HG02981 (cell line): ENCODE measurements at regions not wholly inside any gene's neighbourhood (a gene's known extent, or its start where the extent isn't known, plus 50 kb on each side); places are given as distances from the start of the nearest gene placed in this dataset.
"Not testable (repeated sequence)": the region's sequence is repeated elsewhere in the genome, so short reads cannot be mapped to it uniquely, and the experiment has no call there.

Experiments used
- ATAC-seq: cut with Tn5 transposase; IDR thresholded peaks from one replicate; pipeline ENCODE4 v1.9.1; 2021; ENCODE audit warnings: mild to moderate bottlenecking, moderate library complexity; ENCODE audit not compliant: unreplicated experiment

DNA sequence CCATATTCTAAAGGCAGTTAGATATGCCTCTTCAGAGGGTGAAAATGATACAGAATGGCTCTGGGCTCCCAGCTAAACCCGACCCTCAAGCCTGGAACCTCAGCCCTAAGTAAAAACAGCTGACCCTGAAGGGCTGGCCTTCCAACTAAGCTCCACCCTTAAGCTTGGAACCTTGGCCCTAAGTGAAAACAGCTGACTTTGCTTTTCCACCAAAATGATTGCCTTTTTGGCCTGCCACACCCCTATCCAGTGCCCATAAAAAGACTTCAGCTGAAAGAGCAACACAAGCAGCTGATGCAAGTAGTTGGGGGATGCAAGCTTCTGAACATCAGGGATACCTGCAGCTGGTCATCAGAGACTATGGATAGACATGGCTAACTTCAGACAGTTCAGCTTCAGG lies 647.4 kb upstream of the SGCD start:
- ATAC-seq = no peak

DNA sequence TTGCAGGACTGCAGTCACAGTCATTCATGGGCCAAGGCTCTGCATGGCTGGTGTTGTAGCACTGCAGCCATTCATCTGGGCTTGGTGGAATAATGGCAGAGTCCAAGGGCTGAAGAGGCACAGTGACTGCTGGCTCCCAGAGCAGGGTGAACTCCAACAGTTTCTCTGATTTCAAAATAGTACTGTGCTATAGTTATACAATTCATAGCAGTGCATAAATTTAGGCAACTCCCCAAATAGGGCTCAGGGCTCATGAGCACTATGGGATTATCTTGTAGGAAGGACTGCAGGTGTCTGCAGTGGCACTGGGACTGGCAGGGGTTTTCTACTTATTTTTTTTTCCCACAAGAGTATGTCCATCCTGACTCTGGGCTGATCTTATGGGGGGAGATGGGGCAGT lies 642.5 kb upstream of the SGCD start:
- no peak for ATAC-seq

DNA sequence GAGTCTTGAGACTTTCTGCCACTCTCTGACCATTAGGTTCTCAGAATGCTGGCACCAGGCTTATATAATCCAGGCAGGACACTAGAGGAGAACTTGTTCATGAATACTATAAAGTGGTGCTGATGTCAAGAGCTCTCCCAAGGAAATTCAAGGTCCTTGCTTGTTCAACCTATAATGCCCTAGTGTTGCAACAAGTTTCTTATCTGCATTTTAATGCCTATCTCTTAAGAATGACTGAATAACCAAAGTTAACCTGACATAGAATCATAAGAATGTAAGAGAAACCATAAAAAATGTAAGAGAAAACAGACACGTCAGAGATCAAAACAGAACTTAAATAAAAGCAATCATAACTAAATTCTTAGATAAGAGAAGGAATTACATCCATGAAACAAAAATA lies 640.8 kb upstream of the SGCD start:
- ATAC-seq = no peak

DNA sequence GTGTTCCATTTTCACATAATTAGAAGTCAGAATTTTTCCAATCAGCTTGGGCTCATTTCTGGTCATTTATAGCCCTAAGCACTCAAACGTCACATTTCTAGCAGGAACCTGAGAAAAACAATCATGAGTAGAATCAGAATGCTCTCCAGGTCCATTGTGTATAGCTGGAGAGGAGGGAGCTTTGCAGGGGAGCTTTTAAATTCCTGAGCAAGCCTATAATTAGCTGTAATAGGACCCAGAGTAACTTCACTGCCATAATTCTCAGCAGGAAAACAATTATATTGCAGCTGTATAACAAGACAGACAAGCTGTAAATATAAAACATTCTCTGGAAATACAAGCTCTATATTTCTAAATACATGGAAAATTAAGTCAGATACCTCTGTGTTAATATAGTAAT lies 637.6 kb upstream of the SGCD start:
- ATAC-seq = no peak

DNA sequence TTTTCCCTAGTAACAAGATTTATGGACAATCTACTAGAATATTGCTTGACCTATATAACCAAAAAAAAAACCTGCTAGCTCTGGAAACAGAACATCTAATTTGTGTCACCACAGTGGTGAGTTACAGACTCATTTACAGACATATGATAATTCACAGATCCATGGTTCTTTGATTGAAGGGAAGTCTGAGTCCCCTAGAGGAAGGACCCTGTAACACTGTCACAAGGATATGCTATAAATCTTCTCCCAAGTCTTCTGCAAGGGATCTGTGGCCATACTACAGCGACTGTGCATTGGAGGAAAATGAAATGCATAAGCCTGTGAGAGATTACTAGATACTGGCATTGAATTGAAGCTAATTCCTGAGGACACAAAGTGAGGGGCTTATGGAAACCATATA lies 630.6 kb upstream of the SGCD start:
- no peak for ATAC-seq

DNA sequence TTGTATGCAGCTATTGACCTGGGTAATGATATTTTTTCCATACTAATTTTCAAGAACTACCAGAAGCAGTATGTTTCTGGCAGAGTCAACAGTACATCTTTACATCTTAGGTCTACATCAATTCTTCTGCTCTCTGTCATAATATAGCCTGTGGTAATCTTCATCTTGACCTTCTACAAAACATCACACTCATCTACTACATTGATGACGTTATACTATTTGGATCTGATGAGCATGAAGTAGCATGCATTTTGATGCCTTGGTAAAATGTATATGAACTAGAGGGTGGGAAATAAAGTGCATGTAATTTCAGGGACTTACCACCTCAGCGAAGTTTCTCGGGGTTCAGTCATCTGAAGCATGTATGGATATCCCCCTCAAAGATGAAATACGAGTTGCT lies 629.7 kb upstream of the SGCD start:
- ATAC-seq = no peak

DNA sequence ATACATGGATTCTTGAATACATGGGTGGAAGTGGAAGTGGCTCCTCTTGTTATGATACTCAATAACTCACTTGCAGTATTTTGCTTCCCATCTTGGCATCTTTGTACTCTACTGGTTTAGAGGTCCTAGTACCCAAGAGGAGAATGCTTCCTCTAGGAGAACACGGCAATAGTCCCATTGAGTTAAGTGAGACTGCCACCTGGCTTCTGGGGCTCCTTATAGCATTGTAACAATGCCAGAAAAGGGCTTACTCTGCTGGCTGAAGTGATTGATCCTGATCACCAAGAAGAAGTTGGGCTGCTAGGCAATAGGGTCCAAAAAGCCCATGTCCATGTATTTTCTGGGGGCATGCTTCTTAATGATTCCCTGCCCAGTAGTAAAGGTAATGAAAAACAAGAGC lies 627.6 kb upstream of the SGCD start:
- no peak for ATAC-seq

DNA sequence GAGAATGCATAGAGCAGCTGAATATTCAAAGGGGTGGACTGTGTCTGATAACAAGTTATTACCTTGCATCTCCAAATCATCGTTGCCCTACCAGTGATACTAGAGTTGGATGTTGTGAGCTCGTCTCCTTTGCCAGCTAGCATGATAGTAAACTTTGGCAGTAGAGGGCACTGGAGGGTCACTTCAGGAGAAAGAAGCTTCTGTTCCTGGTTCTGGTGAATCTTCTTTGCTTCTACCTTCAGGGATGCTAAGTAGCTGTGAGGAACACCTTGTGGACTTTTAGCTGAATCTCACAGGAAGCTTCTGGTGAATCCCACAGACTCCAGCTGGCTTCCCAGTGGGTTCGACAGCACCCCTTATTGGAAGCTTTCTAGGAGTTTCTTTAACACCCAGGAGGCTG lies 626.6 kb upstream of the SGCD start:
- ATAC-seq = no peak

DNA sequence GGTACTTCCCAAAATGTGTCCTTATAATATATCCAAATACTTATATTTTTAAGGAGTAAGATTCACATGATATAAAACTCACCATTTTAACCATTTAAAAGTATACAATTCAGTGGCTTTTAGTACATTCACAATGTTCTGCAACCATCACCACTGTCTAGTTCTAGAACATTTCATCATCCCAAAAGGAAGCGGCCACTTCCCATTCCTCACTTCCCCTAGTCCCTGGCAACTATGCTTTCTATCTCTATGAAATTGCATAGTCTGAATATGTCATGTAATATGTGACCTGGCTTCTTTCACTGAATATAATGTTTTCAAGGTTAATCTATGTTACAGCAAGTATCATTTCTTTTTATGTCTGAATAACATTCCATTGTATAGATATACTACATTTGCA lies 615.1 kb upstream of the SGCD start:
- no peak for ATAC-seq

DNA sequence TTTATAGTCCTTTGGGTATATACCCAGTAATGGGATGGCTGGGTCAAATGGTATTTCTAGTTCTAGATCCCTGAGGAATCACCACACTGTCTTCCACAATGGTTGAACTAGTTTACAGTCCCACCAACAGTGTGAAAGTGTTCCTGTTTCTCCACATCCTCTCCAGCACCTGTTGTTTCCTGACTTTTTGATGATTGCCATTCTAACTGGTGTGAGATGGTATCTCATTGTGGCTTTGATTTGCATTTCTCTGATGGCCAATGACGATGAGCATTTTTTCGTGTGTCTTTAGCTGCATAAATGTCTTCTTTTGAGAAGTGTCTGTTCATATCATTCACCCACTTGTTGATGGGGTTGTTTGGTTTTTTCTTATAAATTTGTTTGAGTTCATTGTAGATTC lies 612.5 kb upstream of the SGCD start:
- ATAC-seq = not testable (repeated sequence)

DNA sequence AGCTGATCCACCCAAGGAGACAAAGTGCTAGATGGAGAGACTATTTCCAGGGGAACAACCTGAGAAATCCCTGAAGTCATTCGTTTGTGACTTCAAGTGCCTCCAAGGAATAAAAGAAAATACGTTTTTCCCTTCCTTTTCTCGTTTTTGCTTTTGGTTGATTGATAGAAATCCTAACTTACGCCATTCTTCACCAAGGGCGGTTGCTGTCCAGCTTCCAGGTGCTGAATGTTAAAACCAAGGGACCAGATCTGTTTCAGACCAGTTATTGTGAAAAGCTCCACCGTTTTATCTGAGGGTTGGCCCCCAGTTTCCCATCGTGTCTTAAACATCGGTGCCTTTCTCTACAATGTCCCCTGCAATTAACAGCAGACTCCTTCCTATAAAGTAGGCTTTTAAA lies 600.7 kb upstream of the SGCD start:
- no peak for ATAC-seq

DNA sequence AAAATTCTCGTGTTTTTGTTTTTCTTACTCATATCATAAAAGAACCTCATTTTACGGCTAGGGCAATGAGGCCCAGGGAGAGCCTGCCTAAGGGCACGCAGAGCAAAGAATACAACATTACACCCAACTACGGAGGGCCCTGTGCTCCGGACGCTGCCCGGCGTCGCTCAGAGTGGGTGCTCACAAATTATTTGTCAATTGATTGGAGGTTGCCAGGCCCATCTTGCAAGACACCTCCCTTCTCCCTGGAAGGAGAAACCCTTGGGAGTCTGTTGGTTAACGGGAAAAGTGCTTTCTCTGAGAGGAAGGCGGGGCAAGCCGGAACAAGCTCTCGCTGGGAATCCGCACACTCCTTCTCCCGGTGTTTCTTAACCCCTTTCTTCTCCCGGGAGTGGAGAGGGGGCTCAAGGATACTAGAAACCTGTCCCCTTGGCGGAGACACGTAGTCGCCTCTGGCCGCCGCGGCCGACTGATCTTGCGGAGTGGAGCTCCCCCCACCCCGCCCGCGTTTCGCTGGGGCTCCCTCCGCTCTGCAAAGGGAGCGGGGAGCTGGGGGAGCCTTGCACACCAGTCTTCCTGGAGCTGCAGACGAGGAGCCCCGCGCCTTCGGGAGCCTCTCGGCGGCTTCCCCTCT lies 599.3 kb upstream of the SGCD start:
- ATAC-seq = no peak

DNA sequence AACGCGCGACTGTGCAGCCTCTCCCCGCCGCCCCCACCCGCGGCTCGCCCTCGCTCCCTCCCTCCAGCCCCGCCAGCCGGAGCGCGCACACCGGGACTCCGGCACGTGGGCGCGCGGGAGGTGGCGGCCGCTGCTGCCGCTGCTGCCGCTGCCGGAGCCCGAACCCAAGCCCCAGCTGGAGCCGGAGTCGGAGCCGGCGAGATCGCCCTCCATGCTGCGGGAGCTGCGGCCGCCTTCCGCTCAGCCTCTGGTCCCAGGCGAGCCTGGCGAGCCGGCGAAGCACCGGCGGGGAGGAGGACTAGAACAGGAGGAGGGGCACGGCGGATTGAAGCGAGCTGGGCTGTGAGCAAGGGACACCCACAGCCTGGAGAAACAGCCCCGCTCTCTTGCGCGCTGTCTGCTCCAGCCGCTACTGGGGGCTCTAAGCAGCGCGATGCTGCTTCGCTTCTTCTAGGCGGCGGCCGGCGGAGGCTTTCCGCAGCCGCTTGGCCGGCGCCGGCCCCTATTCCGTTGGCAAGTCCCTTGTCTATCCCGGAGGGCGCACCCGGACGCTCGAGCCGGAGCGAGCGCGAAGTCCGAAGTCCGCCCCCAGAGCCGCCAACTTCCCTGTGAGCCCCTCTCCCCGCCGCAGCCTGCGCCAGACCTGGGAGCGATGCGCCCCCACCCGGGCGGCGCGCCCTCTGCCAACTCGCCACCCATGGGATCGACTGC lies 598.7 kb upstream of the SGCD start:
- no peak for ATAC-seq

DNA sequence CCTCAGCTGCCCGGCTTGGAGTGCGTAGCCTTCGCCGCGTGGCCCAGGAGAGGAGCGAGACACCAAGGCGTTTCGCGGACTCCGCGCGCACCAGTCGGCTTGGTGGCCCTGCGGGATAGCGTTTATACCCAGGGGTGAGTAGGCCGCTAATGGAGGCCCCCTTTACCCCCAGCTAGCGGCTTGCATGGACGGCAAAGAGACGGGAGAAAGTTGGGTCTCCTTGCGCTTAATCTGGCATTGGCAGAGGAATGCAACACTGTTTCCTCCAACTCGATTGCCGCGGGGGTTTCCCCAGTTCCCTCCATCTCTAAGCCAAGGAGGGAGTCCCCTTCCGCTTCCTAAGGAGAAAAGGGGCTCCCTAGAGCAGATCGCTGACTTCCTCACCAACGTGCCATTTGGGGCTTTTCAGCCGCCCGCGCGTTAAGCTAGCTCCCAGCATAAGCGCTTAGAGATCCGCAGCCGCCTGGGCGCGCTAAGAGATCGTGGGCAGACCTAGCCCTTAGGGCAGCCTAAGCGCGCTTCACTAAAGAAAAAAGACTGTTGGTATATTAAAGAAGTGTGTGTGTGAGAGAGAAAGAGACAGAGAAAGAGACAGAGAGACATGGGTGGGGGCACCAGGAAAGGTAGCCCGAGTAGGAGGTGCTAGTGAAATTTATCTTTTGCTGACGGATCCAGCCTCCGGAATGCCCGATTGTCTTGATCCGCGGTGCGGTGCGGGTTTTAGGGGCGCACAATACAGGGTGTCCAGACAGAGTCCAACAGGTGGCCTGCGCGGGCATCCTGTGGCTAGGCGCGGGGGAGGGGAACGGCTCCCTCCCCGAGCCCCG lies 597.9 kb upstream of the SGCD start:
- ATAC-seq = no peak

DNA sequence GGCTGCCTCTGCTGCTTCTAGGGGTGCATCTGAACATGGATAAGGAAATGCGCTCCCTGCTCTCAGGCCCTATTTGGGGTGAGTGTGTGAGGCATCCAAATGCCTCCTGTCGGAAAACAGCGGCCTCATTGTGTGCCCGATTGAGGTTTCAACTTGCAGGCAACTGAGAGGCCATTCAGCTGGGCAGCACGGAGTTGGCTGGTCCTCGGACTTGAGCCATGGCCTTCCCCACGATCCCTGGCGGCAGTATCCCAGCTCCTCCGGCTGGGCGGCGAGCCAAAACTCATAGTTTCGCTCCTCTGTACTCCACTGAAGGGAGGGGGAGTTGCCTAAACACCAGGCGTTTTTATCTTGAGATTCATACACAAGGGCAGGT lies 597.3 kb upstream of the SGCD start:
- ATAC-seq = no peak

DNA sequence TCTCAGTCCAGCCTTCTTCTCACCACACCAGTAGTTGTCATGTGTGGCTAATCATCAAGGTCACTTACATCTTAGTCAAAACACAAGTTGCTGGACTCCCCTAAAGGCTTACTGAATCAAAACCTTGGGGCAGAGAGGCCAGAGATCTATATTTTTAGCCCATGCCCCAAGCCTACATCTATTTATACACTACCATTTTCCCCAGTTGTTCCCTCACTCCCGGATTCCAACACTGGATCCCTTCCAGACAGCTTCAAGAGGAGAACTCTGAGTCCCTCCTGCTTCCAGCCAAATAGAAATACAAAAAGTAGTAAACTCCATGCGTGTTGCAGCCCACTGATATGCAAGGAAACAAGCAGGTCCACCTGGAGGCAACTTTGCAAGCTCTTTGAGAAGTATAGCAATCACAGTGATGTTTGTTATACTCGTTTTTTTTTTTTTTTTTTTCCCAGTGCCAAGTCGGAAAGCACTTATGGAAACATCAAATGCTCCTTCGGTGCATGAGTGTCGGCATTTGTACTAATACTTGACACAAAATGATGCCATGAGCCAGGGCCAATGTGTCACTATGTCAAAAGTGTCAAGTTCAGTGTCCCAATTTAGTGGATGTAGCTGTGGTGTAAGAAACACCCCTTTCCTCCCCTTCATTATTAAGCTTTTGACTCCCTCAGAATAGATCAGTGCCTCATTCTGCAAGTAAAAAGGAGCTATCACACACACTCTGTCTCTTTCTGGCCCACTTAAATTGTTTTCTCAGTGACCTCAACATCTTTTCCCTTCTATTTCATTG lies 594.2 kb upstream of the SGCD start:
- no peak for ATAC-seq

DNA sequence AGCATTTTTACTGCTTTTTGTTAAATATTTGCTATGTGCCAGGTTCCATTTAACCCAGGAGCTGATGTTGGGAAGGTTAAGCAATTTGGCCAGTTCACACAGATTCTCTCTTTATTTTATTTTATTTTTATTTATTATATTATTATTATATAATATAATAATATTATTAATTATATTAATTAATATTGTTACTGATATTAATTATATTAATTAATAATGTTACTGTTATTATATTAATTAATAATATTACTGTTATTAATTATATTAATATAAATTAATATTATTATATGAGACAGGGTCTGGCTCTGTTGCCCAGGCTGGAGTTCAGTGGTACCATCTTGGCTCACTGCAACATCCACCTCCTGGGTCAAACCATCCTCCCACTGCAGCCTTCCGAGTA lies 593.0 kb upstream of the SGCD start:
- ATAC-seq = no peak

DNA sequence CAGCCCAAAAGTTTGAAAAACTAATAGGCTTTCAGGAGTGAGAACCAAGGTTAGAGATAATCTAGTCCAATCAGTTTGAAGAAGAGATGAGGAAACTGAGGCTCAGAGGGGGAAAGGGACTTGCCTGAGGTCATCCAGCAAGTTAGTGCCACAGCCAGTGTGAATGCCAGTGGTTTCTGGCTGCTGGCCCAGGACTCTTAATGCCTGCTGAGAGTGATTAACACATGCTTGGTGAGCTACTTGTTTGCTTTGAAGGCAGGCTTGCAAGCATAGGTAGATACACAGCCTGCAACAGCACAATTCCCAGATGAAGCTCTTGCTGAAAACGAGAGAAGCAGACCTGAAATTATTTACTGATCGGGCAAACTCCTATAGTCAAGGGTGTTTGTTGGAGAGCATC lies 591.6 kb upstream of the SGCD start:
- ATAC-seq = no peak

DNA sequence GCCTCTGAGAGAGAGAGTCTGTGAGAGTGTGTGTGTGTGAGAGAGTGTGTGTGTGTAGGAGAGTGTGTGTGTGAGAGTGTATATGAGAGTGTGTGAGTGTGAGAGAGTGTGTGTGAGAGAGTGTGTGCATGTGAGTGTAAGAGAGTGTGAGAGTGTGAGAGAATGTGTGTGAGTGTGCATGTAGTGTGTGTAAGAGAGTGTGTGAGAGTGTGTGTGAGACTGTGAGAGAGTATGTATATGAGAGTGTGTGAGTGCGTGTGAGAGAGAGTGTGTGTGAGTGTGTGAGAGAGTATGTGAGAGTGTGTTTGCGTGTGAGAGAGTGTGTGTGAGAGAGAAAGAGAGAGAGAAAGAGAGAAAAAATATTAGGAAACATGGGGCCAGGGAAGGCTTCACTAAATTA lies 588.3 kb upstream of the SGCD start:
- ATAC-seq = no peak

DNA sequence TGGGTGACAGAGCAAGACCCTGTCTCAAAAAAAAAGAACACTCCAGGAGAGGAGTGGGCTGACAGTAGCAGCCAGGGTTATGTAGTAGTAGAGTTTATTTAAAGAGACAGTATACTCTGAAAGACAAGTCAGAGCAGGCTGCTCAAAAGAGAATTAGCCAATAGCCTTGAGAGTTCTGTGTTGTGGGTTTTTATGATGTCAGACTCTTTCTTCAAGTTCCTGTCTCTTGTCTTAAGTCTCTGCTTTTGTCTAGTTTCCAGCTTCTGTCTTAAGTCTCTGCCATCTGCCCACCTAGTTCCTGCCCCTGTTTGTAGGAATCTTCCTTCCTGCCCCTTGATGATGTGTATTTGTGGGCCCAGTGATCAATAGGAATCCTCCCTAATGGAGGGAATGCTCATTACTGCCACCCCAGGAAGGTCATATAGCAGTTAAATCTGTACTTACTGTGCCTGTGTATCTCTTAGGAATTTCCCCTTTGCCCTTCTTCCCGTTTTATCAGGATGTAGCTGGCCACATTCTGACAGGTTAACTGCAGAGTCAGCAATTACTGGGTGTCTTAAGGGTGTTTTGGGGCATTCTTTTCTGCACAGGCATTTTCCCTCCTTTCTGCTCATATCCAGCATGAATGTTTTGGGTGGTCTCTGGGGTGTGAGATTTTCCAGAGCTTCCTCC lies 580.5 kb upstream of the SGCD start:
- no peak for ATAC-seq

DNA sequence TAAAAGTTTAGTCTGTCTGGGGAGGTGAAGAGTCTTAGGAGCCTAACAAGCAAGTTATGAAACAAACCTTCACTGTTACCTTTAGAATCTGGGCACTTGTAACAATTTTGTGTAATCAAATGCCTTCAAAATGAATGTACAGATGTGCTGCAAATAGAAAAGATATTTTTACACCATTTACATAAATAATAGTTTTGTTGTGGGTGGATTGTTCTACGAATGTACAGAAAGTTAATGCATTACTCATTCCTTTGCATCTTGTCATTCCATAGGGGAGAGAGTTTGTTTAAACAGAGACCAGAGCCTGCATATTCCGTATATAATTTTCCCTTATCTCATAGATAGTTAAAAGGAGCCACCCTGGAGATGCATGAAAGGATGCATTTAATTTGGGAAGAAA lies 576.9 kb upstream of the SGCD start:
- ATAC-seq = no peak
